SU-DHL-6 (cell line): ENCODE measurements at regions not wholly inside any gene's neighbourhood (a gene's known extent, or its start where the extent isn't known, plus 50 kb on each side); places are given as distances from the start of the nearest gene placed in this dataset.

Experiments
- H2AFZ ChIP-seq: fragments of 200-600 bp; sonication (generic); 2 replicates; pipeline ENCODE4 v1.6.1; 2014; ENCODE audit warnings: low read depth, mild to moderate bottlenecking, moderate library complexity, mixed read lengths, antibody characterized with exemption, low read length; ENCODE audit not compliant: severe bottlenecking
- H3F3A ChIP-seq: fragments of 200-600 bp; shearing (Covaris generic); 2 replicates; pipeline ENCODE4 v1.6.0; 2016; ENCODE audit warnings: antibody characterized with exemption, mild to moderate bottlenecking; ENCODE audit not compliant: insufficient read depth
- H3K27ac ChIP-seq: fragments of 200-600 bp; sonication (generic); 2 replicates; pipeline ENCODE4 v1.5.1; 2016; ENCODE audit warnings: low read depth, mild to moderate bottlenecking, low read length, moderate library complexity, mixed read lengths
- H3K27me3 ChIP-seq: fragments of 200-600 bp; sonication (generic), shearing (Covaris generic); 2 replicates; pipeline ENCODE4 v1.6.0; 2014; ENCODE audit warnings: mild to moderate bottlenecking, low read length
- H3K36me3 ChIP-seq: fragments of 200-600 bp; sonication (generic); 2 replicates; pipeline ENCODE4 v1.6.1; 2014; ENCODE audit warnings: mild to moderate bottlenecking, low read length, mixed read lengths
- H3K4me2 ChIP-seq: fragments of 300-600, 200-600 bp; shearing (Covaris generic), sonication (generic); 2 replicates; pipeline ENCODE4 v1.6.0; 2014; ENCODE audit warnings: low read length, low read depth, mild to moderate bottlenecking; ENCODE audit not compliant: poor library complexity, severe bottlenecking
- H3K4me3 ChIP-seq: fragments of 200-600 bp; sonication (generic); 2 replicates; pipeline ENCODE4 v1.5.1; 2014; ENCODE audit warnings: antibody characterized with exemption, low read length, mild to moderate bottlenecking, mixed read lengths; ENCODE audit not compliant: insufficient read depth, poor library complexity, severe bottlenecking
- H3K79me2 ChIP-seq: fragments of 200-600 bp; sonication (generic); 2 replicates; pipeline ENCODE4 v1.6.1; 2014; ENCODE audit warnings: mild to moderate bottlenecking, low read length, moderate library complexity; ENCODE audit not compliant: insufficient read depth
- H3K9ac ChIP-seq: fragments of 200-600 bp; sonication (generic); 2 replicates; pipeline ENCODE4 v1.7.0; 2014; ENCODE audit warnings: mild to moderate bottlenecking, low read length
- H3K9me2 ChIP-seq: fragments of 200-600 bp; sonication (generic); replicated peaks from 2 replicates; pipeline ENCODE4 v1.6.1; 2014; ENCODE audit warnings: low read length; ENCODE audit not compliant: insufficient read depth
- H3K9me3 ChIP-seq: fragments of 200-600 bp; sonication (generic); 2 replicates; pipeline ENCODE4 v1.6.1; 2014; ENCODE audit warnings: low read length, mixed read lengths; ENCODE audit not compliant: insufficient read depth
- H4K20me1 ChIP-seq: fragments of 200-600 bp; sonication (generic); 2 replicates; pipeline ENCODE4 v1.6.1; 2014; ENCODE audit warnings: low read depth, mild to moderate bottlenecking, antibody characterized with exemption, low read length, moderate library complexity, mixed read lengths
- CTCF ChIP-seq: fragments of 200-600 bp; sonication (generic); IDR thresholded peaks from one replicate; pipeline ENCODE4 v1.5.1; 2017; ENCODE audit warnings: antibody characterized with exemption, mild to moderate bottlenecking, low read length, moderate library complexity; ENCODE audit not compliant: insufficient read depth, poor library complexity, severe bottlenecking
- EZH2phosphoT487 ChIP-seq: fragments of 200-600 bp; sonication (generic), shearing (Covaris generic); conservative IDR thresholded peaks from 2 replicates; pipeline ENCODE4 v1.6.1; 2018; ENCODE audit warnings: mild to moderate bottlenecking, antibody characterized with exemption, low read length, moderate library complexity, mixed read lengths

GRCh38 chr6:138653435-138653834, 120.1 kb upstream of the CCDC28A start:
- Histone ChIP-seq H3K27ac (no peak overlapping the region), H3K4me2 (no peak overlapping the region), H3K4me3 (no peak overlapping the region), H3K9ac (no peak overlapping the region), H3K79me2 (no peaks in the 10 kb centered on the region), H3K27me3 (no peaks in the 10 kb centered on the region), H3K9me3 (no peaks in the 10 kb centered on the region), H4K20me1 (no peaks in the 10 kb centered on the region), H3K36me3 (no peaks in the 10 kb centered on the region), H3F3A (no peaks in the 10 kb centered on the region), H2AFZ (no peak overlapping the region), H3K9me2 (no peaks in the 10 kb centered on the region)
- TF ChIP-seq EZH2phosphoT487 (no peak), CTCF (no peak)

GRCh38 chr6:138654715-138655634, 118.6 kb upstream of the CCDC28A start:
- Histone ChIP-seq H4K20me1 (no peaks in the 10 kb centered on the region), H3F3A (no peaks in the 10 kb centered on the region), H3K9me2 (no peaks in the 10 kb centered on the region), H3K79me2 (no peaks in the 10 kb centered on the region), H3K27me3 (no peaks in the 10 kb centered on the region), H2AFZ (no peak overlapping the region), H3K9ac (no peak overlapping the region), H3K36me3 (no peaks in the 10 kb centered on the region), H3K4me3 (no peak overlapping the region), H3K9me3 (no peaks in the 10 kb centered on the region), H3K27ac (no peak overlapping the region), H3K4me2 (no peak overlapping the region)
- TF ChIP-seq EZH2phosphoT487 (no peak), CTCF (no peak)

- no peak overlapping the region for H3K4me3 ChIP-seq
- no peaks in the 10 kb centered on the region for H3K36me3 ChIP-seq
- no peaks in the 10 kb centered on the region for H4K20me1 ChIP-seq
- no peaks in the 10 kb centered on the region for H3K9me3 ChIP-seq
- H3F3A ChIP-seq: no peaks in the 10 kb centered on the region
- no peak overlapping the region for H3K27ac ChIP-seq
- no peak for TF ChIP-seq EZH2phosphoT487
- TF ChIP-seq CTCF: no peak
- no peak overlapping the region for H2AFZ ChIP-seq
- no peaks in the 10 kb centered on the region for H3K9me2 ChIP-seq
- no peaks in the 10 kb centered on the region for H3K79me2 ChIP-seq
- no peaks in the 10 kb centered on the region for H3K27me3 ChIP-seq
- H3K4me2 ChIP-seq: no peak overlapping the region
- no peak overlapping the region for H3K9ac ChIP-seq
Observed at GRCh38 chr6:138655828-138656227, 117.7 kb upstream of the CCDC28A start.
